ENCODE measurements at regions not wholly inside any gene's neighbourhood (a gene's known extent, or its start where the extent isn't known, plus 50 kb on each side); places are given as distances from the start of the nearest gene placed in this dataset.

- H3K4me1 Mint-ChIP-seq = peaks cover 19% of the 10 kb centered on the region
Observed at GRCh38 chr15:67945951-67946700, 106.3 kb upstream of the RNU6-1 start.

DNA sequence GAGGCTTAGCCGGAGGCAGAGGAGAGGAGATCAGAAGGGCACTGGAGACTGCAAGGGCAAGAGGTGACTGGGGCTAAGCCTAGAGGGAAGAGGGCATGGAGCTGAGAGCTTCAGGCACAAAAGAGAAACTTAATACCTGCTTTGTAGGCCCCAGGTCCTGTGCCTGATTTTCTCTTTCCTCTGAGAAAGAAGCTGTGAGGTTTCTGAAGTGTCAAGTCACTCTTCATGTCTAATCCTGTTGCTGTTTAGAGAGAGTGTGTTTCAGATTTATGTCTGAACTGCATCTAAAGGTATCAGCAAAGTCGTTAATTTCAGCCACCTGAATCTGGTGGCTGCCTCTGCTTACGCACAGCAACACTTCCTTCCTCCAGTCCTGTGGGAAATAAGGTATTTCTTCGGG is 106.9 kb upstream of the RNU6-1 start:
- H3F3A ChIP-seq (replicated peaks; ENCODE audit: low read depth) = no peaks in the 10 kb centered on the region
- H3K4me3 ChIP-seq = no peak overlapping the region
- no peaks in the 10 kb centered on the region for H3K27me3 ChIP-seq (ENCODE audit: insufficient read depth)
- H3K4me2 ChIP-seq = peak overlapping the region; percentile 60; the same call in 1 of the 2 replicates
- H3K27ac ChIP-seq (ENCODE audit: low read depth) = peak overlapping the region; percentile 79
- DNase-seq (ENCODE audit: low spot score) (peak; percentile 17), ATAC-seq (peak; percentile 31; the same call in 2 of the 3 replicates)
- Mint-ChIP-seq H3K36me3 (ENCODE audit: low read depth) (no peaks in the 10 kb centered on the region), H3K9me3 (peaks cover 4% of the 10 kb centered on the region; the same call in 1 of the 3 replicates), H3K4me1 (peaks cover 19% of the 10 kb centered on the region), H3K27ac (peak overlapping the region; percentile 43; the same call in 1 of the 2 replicates), H3K4me3 (no peak overlapping the region), H3K27me3 (ENCODE audit: insufficient read depth, low read depth, poor library complexity) (peaks cover 4% of the 10 kb centered on the region)
- TF ChIP-seq REST (IDR thresholded peaks at IDR 0.05; ENCODE audit: unreplicated experiment) (no peak), JUNB (IDR thresholded peaks at IDR 0.05; ENCODE audit: unreplicated experiment) (no peak), POLR2AphosphoS5 (IDR thresholded peaks at IDR 0.05; ENCODE audit: low read depth) (no peak), ZNF331 (CRISPR knock-in tag; IDR thresholded peaks at IDR 0.05; ENCODE audit: low read depth) (no peak), STAT1 (IDR thresholded peaks at IDR 0.05; ENCODE audit: unreplicated experiment) (no peak), ZNF114 (CRISPR knock-in tag; IDR thresholded peaks at IDR 0.05) (no peak)
- TF ChIP-seq, protein P1, sequence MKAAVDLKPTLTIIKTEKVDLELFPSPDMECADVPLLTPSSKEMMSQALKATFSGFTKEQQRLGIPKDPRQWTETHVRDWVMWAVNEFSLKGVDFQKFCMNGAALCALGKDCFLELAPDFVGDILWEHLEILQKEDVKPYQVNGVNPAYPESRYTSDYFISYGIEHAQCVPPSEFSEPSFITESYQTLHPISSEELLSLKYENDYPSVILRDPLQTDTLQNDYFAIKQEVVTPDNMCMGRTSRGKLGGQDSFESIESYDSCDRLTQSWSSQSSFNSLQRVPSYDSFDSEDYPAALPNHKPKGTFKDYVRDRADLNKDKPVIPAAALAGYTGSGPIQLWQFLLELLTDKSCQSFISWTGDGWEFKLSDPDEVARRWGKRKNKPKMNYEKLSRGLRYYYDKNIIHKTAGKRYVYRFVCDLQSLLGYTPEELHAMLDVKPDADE (IDR thresholded peaks at IDR 0.05) = no peak
- no peaks in the 10 kb centered on the region for H3K79me2 ChIP-seq (replicated peaks; ENCODE audit: insufficient read depth)
- no peaks in the 10 kb centered on the region for H3K9me2 ChIP-seq (ENCODE audit: insufficient read depth)
- H2AFZ ChIP-seq = peak overlapping the region; percentile 86
- H4K20me1 ChIP-seq (replicated peaks; ENCODE audit: insufficient read depth) = no peaks in the 10 kb centered on the region
- peaks cover 10% of the 10 kb centered on the region for H3K4me1 ChIP-seq (ENCODE audit: insufficient read depth)
- no peaks in the 10 kb centered on the region; the same call in 1 of the 2 replicates for H3K36me3 ChIP-seq (ENCODE audit: insufficient read depth)

More at GRCh38 chr15:67945951-67946700, 106.3 kb upstream of the RNU6-1 start:
- H3K27me3 ChIP-seq (ENCODE audit: insufficient read depth) = no peaks in the 10 kb centered on the region
- TF ChIP-seq STAT1 (IDR thresholded peaks at IDR 0.05; ENCODE audit: unreplicated experiment) (no peak), JUNB (IDR thresholded peaks at IDR 0.05; ENCODE audit: unreplicated experiment) (no peak), REST (IDR thresholded peaks at IDR 0.05; ENCODE audit: unreplicated experiment) (no peak)
- DNase-seq (ENCODE audit: low spot score) (peak; percentile 83), ATAC-seq (peak; percentile 93)
- no peaks in the 10 kb centered on the region for H3K36me3 Mint-ChIP-seq (ENCODE audit: low read depth)
- H3K4me3 ChIP-seq = no peak overlapping the region
- peak overlapping the region; percentile 79 for H3K27ac ChIP-seq (ENCODE audit: low read depth)
- no peak overlapping the region; the same call in 2 of the 3 replicates for H3K4me3 Mint-ChIP-seq
- no peaks in the 10 kb centered on the region for H4K20me1 ChIP-seq (replicated peaks; ENCODE audit: insufficient read depth)
- peak overlapping the region; percentile 86 for H2AFZ ChIP-seq
- no peaks in the 10 kb centered on the region for H3K79me2 ChIP-seq (replicated peaks; ENCODE audit: insufficient read depth)
- no peaks in the 10 kb centered on the region for H3K9me2 ChIP-seq (ENCODE audit: insufficient read depth)
- no peaks in the 10 kb centered on the region for H3F3A ChIP-seq (replicated peaks; ENCODE audit: low read depth)
- peak overlapping the region; percentile 77 for H3K27ac Mint-ChIP-seq
- H3K4me1 ChIP-seq (ENCODE audit: insufficient read depth) = peaks cover 10% of the 10 kb centered on the region
- H3K4me2 ChIP-seq = peak overlapping the region; percentile 60
- H3K36me3 ChIP-seq (ENCODE audit: insufficient read depth) = no peaks in the 10 kb centered on the region; the same call in 1 of the 2 replicates
- peaks cover 4% of the 10 kb centered on the region; the same call in 1 of the 3 replicates for H3K9me3 Mint-ChIP-seq
- peaks cover 4% of the 10 kb centered on the region for H3K27me3 Mint-ChIP-seq (ENCODE audit: insufficient read depth, low read depth, poor library complexity)
